ENCODE measurements at regions not wholly inside any gene's neighbourhood (a gene's known extent, or its start where the extent isn't known, plus 50 kb on each side); places are given as distances from the start of the nearest gene placed in this dataset.
"Not testable (repeated sequence)": the region's sequence is repeated elsewhere in the genome, so short reads cannot be mapped to it uniquely, and the experiment has no call there.

DNA sequence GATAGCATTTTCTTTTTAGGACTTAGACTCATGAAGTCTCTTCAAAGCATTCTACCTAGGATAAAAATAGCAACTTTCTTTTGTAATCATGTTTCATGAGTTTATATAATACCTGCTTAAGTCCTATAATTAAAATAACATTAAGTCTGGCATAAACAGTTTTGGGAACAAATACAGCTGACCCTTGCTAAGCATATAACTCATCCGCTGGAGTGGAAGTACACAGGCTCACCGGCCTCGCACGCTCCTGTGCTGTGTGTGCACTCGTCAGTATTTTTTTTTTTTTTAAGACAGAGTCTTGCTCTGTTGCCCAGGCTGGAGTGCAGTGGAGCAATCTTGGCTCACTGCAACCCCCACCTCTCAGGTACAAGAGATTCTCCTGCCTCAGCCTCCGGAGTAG lies 221.8 kb downstream of the ADAMTS15 start:
- in situ Hi-C loops (cut with HindIII; ENCODE audit: low pct_unique_long_range_greater_than_20kb, low sequenced_read_pairs) = no loop called here
- no peak for TF ChIP-seq JUND (IDR thresholded peaks at IDR 0.05; ENCODE audit: low read depth)

DNA sequence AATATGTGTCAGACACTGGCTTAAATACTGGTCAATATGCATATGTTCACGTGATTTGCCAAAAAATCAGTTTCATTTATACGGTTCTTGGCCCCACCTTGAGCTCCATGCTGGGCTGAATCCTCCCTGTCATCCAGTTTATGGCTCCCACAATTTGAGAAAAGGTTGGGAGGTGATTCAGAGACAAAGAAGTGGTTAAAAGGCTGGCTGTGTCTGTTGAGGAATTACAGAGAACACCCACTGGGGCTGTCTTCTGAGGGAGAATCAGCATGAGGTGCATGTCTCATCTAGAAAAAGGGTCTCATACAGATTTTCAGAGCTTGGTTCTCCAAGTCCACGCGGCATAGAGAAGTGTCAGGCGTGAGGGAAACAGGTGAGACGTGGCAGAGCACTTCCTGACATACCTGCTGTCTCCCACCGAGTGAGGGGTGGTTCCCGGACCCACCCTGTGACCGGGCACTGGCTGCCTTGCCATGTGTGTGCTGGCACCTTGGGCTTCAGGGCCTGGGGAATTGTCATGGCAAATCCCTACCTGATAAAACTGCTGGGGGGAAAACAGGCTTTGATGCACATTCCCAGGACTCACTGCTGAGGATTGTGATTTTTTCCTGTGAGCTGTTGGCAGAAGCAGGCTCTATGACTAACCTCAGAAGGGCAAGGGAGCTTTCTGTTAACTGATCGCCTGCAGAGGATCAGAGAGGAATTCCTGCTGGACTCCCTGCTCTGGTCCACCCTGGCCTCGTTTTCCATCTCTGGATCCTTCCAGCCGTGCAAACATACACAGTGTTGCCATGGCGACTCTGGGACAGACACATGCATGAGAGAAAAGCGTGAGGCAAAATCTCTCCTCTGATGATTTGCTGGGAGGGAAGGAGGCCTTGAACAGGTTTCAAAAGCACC lies 223.6 kb downstream of the ADAMTS15 start:
- DNase-seq (ENCODE audit: low read depth in 1 of 2, low spot score in 1 of 2) = peak in 1 of 2 experiments; percentile 54
- no peak for TF ChIP-seq JUND (IDR thresholded peaks at IDR 0.05; ENCODE audit: low read depth)
- in situ Hi-C loops (cut with HindIII; ENCODE audit: low pct_unique_long_range_greater_than_20kb, low sequenced_read_pairs) = no loop called here

More for the DNA sequence above, 221.8 kb downstream of the ADAMTS15 start:
- DNase-seq (ENCODE audit: low read depth in 1 of 2, low spot score in 1 of 2) = no peak

GRCh38 chr11:130672911-130673310 lies 224.5 kb downstream of the ADAMTS15 start:
- peak in 1 of 2 experiments; percentile 39 for DNase-seq (ENCODE audit: low read depth in 1 of 2, low spot score in 1 of 2)
- in situ Hi-C loops (cut with HindIII; ENCODE audit: low pct_unique_long_range_greater_than_20kb, low sequenced_read_pairs) = no loop called here
- TF ChIP-seq JUND (IDR thresholded peaks at IDR 0.05; ENCODE audit: low read depth) = no peak

- peak in 1 of 2 experiments; percentile 52 for DNase-seq (ENCODE audit: low read depth in 1 of 2, low spot score in 1 of 2)
- in situ Hi-C loops (cut with HindIII; ENCODE audit: low pct_unique_long_range_greater_than_20kb, low sequenced_read_pairs) = no loop called here
These were observed 225.3 kb downstream of the ADAMTS15 start for GRCh38 chr11:130673698-130674097.

GRCh38 chr11:130674686-130675308 lies 226.4 kb downstream of the ADAMTS15 start:
- no peak for TF ChIP-seq JUND (IDR thresholded peaks at IDR 0.05; ENCODE audit: low read depth)
- no peak for DNase-seq (ENCODE audit: low read depth in 1 of 2, low spot score in 1 of 2)
- in situ Hi-C loops (cut with HindIII; ENCODE audit: low pct_unique_long_range_greater_than_20kb, low sequenced_read_pairs) = no loop called here

More at GRCh38 chr11:130673698-130674097, 225.3 kb downstream of the ADAMTS15 start:
- TF ChIP-seq JUND (IDR thresholded peaks at IDR 0.05; ENCODE audit: low read depth) = no peak

DNA sequence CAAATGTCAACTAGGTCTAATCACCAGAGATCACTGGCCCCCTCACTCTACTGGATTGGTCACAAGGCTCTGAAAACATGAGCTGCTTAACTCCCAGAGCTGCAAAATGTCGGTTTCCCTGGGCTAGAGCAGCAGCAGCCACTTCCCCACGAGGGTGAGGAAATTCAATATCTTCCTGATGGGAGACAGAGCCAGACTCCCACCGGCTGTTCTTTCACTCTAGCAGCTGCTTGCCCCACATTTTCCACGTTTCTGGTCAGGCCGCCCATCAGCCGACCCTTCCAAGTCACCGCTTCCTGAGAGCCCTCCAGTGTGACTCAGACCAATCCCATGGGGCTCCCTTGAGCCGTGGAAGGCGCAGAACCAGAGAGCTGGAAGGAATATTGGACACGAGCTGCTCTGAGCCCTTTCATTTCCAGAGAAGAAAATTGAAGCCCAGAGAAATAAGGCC lies 227.0 kb downstream of the ADAMTS15 start:
- in situ Hi-C loops (cut with HindIII; ENCODE audit: low pct_unique_long_range_greater_than_20kb, low sequenced_read_pairs) = no loop called here
- DNase-seq (ENCODE audit: low read depth in 1 of 2, low spot score in 1 of 2) = no peak
- TF ChIP-seq JUND (IDR thresholded peaks at IDR 0.05; ENCODE audit: low read depth) = no peak

- DNase-seq (ENCODE audit: low read depth in 1 of 2, low spot score in 1 of 2) = no peak
- no peak for TF ChIP-seq JUND (IDR thresholded peaks at IDR 0.05; ENCODE audit: low read depth)
- in situ Hi-C loops (cut with HindIII; ENCODE audit: low pct_unique_long_range_greater_than_20kb, low sequenced_read_pairs) = no loop called here
These were observed 227.5 kb downstream of the ADAMTS15 start for GRCh38 chr11:130675917-130676316.

DNA sequence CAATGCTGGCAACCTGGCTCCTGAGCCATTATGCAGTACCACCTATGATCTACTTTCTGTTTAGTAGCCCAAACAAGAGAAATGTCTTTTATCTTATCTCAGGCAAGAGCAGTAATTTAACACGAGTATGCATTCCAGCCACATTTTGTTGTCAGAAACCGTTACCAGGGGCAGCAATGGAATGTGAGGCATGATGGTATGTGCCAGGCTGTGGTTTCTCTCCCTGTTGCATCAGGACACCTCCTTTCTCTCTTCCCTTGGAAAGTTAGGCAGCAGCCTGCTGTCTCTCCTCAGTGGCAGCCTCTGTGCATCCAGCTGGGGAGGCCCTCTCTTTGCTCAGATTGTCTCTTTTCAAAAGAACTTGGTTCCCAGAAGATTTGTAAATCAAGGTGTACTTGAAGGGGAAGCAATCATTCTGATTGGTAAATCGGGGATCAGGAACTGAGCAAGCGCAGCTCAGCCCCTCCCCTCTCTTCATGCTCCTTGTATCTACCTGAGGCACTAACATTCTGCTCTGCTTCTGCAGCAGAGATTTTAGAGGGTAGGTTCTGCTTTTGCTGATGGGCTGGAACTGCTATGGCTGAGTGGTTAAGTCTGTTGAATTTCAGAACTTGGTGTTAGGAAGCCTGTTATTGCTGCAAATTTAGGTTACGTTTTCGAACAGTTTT lies 229.2 kb downstream of the ADAMTS15 start:
- TF ChIP-seq JUND (IDR thresholded peaks at IDR 0.05; ENCODE audit: low read depth) = no peak
- peak in 1 of 2 experiments; percentile 82 for DNase-seq (ENCODE audit: low read depth in 1 of 2, low spot score in 1 of 2)
- in situ Hi-C loops (cut with HindIII; ENCODE audit: low pct_unique_long_range_greater_than_20kb, low sequenced_read_pairs) = no loop called here

DNA sequence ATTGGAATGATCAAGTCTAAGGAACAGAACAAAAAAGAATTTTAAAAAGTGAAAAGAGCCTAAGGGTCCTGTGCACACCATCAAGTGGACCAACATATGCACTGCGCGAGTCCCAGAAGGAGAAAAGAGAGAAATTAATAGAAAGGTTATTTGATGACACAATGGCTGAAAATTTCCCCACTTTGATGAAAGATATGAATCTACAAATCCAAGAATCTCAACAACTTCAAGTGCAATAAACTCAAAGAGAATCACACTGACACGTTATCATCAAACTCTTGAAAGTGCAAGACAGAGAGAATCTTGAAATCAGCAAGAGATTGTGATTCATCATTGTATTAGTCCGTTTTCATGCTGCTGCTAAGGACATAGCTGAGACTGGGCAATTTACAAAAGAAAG lies 230.8 kb downstream of the ADAMTS15 start:
- no peak for DNase-seq (ENCODE audit: low read depth in 1 of 2, low spot score in 1 of 2)
- in situ Hi-C loops (cut with HindIII; ENCODE audit: low pct_unique_long_range_greater_than_20kb, low sequenced_read_pairs) = no loop called here
- no peak for TF ChIP-seq JUND (IDR thresholded peaks at IDR 0.05; ENCODE audit: low read depth)

DNA sequence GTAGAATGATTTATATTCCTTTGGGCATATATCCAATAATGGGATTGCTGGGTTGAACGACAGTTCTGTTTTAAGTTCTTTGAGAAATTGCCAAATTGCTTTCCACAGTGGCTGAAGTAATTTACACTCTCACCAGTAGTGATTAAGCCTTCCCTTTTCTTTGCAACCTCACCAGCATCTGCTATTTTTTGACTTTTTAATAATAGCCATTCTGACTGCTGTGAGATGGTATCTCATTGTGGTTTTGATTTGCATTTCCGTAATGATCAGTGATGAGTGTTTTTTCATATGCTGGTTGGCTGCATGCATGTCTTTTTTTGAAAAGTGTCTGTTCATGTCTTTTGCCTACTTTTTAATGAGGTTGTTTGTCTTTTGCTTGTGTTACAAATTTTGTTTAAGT lies 233.8 kb downstream of the SNX19 start:
- DNase-seq (ENCODE audit: low read depth in 1 of 2, low spot score in 1 of 2); in situ Hi-C loops (cut with HindIII; ENCODE audit: low pct_unique_long_range_greater_than_20kb, low sequenced_read_pairs): not testable (repeated sequence)

- DNase-seq (ENCODE audit: low read depth in 1 of 2, low spot score in 1 of 2) = no peak
- TF ChIP-seq JUND (IDR thresholded peaks at IDR 0.05; ENCODE audit: low read depth) = no peak
- in situ Hi-C loops (cut with HindIII; ENCODE audit: low pct_unique_long_range_greater_than_20kb, low sequenced_read_pairs) = no loop called here
These were observed 226.9 kb downstream of the SNX19 start for GRCh38 chr11:130689222-130689908.

GRCh38 chr11:130691581-130691980 lies 224.7 kb downstream of the SNX19 start:
- in situ Hi-C loops (cut with HindIII; ENCODE audit: low pct_unique_long_range_greater_than_20kb, low sequenced_read_pairs) = no loop called here

More at GRCh38 chr11:130691581-130691980, 224.7 kb downstream of the SNX19 start:
- no peak for TF ChIP-seq JUND (IDR thresholded peaks at IDR 0.05; ENCODE audit: low read depth)
- DNase-seq (ENCODE audit: low read depth in 1 of 2, low spot score in 1 of 2) = no peak

Data from T47D (cell line).